ENCODE measurements at regions not wholly inside any gene's neighbourhood (a gene's known extent, or its start where the extent isn't known, plus 50 kb on each side); places are given as distances from the start of the nearest gene placed in this dataset.

DNA sequence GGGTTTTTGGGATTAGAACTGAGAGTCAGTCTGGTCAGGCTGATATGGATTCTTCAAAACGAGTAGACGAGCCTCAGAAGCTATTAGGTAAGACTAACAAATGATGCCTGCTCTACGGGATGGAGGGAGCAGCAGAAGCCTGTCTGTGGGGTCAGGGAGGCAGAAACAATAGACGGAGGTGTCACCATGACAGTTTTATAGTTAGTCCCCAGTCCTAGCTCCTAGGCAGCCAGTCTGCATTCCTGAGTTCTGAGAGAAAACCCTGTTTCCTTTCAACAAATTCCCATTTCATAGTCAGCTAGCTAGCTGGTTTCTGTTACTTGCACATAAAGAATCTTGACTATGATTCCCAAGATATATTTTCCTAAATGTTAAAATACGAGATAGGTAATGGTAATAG, 542.1 kb downstream of the PID1 start:
- no peak for DNase-seq
- Histone ChIP-seq H3K27me3 (ENCODE audit: control insufficient read depth in 2 of 2, insufficient read depth in 2 of 2, low read length in 2 of 2) (no peaks in the 10 kb centered on the region), H3K9me3 (replicated peaks in 1 of 2; ENCODE audit: control insufficient read depth in 1 of 2, insufficient read depth in 1 of 2, low read length in 2 of 2) (peaks cover 0 to 4% of the 10 kb centered on the region in 2 donors), H3K79me2 (ENCODE audit: insufficient read depth, low read length) (no peaks in the 10 kb centered on the region), H3K4me3 (replicated peaks in 1 of 3; ENCODE audit: low read depth in 2 of 3, low read length in 3 of 3) (no peak overlapping the region), H3K4me1 (ENCODE audit: control insufficient read depth in 1 of 2, insufficient read depth in 2 of 2, low read length in 2 of 2) (no peaks in the 10 kb centered on the region), H3K36me3 (replicated peaks in 1 of 2; ENCODE audit: control insufficient read depth in 1 of 2, insufficient read depth in 2 of 2, low read length in 2 of 2) (no peaks in the 10 kb centered on the region), H3K9ac (ENCODE audit: insufficient read depth, low read length, poor library complexity, severe bottlenecking) (no peak overlapping the region), H2AFZ (ENCODE audit: insufficient read depth, low read depth, low read length, poor library complexity, severe bottlenecking) (no peak overlapping the region), H3K4me2 (replicated peaks; ENCODE audit: extremely low read depth, low read length, poor library complexity, severe bottlenecking) (no peak overlapping the region), H4K20me1 (ENCODE audit: insufficient read depth, low read length) (no peaks in the 10 kb centered on the region), H3K27ac (ENCODE audit: low read depth in 1 of 2, low read length in 2 of 2) (no peak overlapping the region)
- TF ChIP-seq, protein P1, sequence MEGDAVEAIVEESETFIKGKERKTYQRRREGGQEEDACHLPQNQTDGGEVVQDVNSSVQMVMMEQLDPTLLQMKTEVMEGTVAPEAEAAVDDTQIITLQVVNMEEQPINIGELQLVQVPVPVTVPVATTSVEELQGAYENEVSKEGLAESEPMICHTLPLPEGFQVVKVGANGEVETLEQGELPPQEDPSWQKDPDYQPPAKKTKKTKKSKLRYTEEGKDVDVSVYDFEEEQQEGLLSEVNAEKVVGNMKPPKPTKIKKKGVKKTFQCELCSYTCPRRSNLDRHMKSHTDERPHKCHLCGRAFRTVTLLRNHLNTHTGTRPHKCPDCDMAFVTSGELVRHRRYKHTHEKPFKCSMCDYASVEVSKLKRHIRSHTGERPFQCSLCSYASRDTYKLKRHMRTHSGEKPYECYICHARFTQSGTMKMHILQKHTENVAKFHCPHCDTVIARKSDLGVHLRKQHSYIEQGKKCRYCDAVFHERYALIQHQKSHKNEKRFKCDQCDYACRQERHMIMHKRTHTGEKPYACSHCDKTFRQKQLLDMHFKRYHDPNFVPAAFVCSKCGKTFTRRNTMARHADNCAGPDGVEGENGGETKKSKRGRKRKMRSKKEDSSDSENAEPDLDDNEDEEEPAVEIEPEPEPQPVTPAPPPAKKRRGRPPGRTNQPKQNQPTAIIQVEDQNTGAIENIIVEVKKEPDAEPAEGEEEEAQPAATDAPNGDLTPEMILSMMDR (IDR thresholded peaks at IDR 0.05), result no peak
- intact Hi-C loops (cut with micrococcal nuclease), result no loop called here
- H3K4me3 Mint-ChIP-seq, result no peak overlapping the region
- H3K27me3 Mint-ChIP-seq (ENCODE audit: low read depth in 3 of 3), result peaks cover 0 to 1% (median 0%) of the 10 kb centered on the region in 3 donors
- WGBS (ENCODE audit: insufficient coverage), result 7% methylated on average over 3 of the region's 5 CpGs
- H3K4me1 Mint-ChIP-seq, result no peaks in the 10 kb centered on the region
- H3K27ac Mint-ChIP-seq, result no peak overlapping the region
- H3K36me3 Mint-ChIP-seq, result no peaks in the 10 kb centered on the region
- peaks cover 0 to 4% (median 2%) of the 10 kb centered on the region in 7 donors for H3K9me3 Mint-ChIP-seq

DNA sequence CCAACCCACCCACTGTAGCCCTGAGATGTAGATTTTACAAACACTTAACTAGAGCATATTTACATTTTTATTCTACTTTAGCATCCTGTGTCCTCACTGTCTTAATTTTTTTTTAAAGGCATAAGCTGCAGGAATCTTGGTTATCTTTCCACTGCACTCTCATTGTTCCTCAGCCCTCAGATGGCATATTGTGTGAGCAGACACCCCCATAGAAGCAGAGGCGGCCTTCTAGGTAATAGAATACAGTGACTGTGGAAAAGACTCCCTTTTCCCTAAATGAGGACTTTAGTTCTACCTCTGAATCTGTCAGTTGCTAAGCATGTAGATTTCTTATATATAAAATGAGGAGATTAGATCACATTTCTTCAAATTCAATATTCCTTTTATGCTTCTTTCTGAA, 543.5 kb upstream of the SPHKAP start:
- Histone ChIP-seq H3K27ac (ENCODE audit: low read depth in 1 of 2, low read length in 2 of 2) (no peak overlapping the region), H2AFZ (ENCODE audit: insufficient read depth, low read depth, low read length, poor library complexity, severe bottlenecking) (no peak overlapping the region), H3K27me3 (ENCODE audit: control insufficient read depth in 2 of 2, insufficient read depth in 2 of 2, low read length in 2 of 2) (no peaks in the 10 kb centered on the region), H3K9me3 (replicated peaks in 1 of 2; ENCODE audit: control insufficient read depth in 1 of 2, insufficient read depth in 1 of 2, low read length in 2 of 2) (peaks cover 0 to 4% of the 10 kb centered on the region in 2 donors), H3K4me2 (replicated peaks; ENCODE audit: extremely low read depth, low read length, poor library complexity, severe bottlenecking) (no peak overlapping the region), H3K79me2 (ENCODE audit: insufficient read depth, low read length) (no peaks in the 10 kb centered on the region), H3K9ac (ENCODE audit: insufficient read depth, low read length, poor library complexity, severe bottlenecking) (no peak overlapping the region), H3K4me3 (replicated peaks in 1 of 3; ENCODE audit: low read depth in 2 of 3, low read length in 3 of 3) (no peak overlapping the region), H4K20me1 (ENCODE audit: insufficient read depth, low read length) (no peaks in the 10 kb centered on the region), H3K36me3 (replicated peaks in 1 of 2; ENCODE audit: control insufficient read depth in 1 of 2, insufficient read depth in 2 of 2, low read length in 2 of 2) (no peaks in the 10 kb centered on the region), H3K4me1 (ENCODE audit: control insufficient read depth in 1 of 2, insufficient read depth in 2 of 2, low read length in 2 of 2) (no peaks in the 10 kb centered on the region)
- no peak overlapping the region for H3K4me3 Mint-ChIP-seq
- no peaks in the 10 kb centered on the region for H3K27me3 Mint-ChIP-seq (ENCODE audit: low read depth in 3 of 3)
- no CpG with 5 or more reads among the region's 1 CpG for WGBS (ENCODE audit: insufficient coverage)
- intact Hi-C loops (cut with micrococcal nuclease), result no loop called here
- H3K4me1 Mint-ChIP-seq, result no peaks in the 10 kb centered on the region
- H3K36me3 Mint-ChIP-seq, result no peaks in the 10 kb centered on the region
- H3K9me3 Mint-ChIP-seq, result peaks cover 0 to 7% (median 2%) of the 10 kb centered on the region in 7 donors
- DNase-seq, result no peak
- TF ChIP-seq, protein P1 (IDR thresholded peaks at IDR 0.05), result no peak
- no peak overlapping the region for H3K27ac Mint-ChIP-seq

Data from CD14-positive monocyte (primary cell).